Heart left ventricle (tissue), 13 donors: ENCODE measurements at regions not wholly inside any gene's neighbourhood (a gene's known extent, or its start where the extent isn't known, plus 50 kb on each side); places are given as distances from the start of the nearest gene placed in this dataset.

Experiments used
- POLR2A ChIP-seq, 2 donors: fragments of 450-650 bp; IDR thresholded peaks; one replicate each; pipeline ENCODE4 v1.6.1; 2017; ENCODE audit warnings: antibody characterized with exemption in 2 of 2, mild to moderate bottlenecking in 2 of 2, moderate library complexity in 2 of 2
- TF ChIP-seq, protein P1 (sequence below), 12 donors: fragments of 200-600 bp; sonication (generic) in 4 of 12; IDR thresholded peaks; one replicate each; pipeline versions ENCODE4 v1.5.0 to v1.8.0; 2018 to 2022; ENCODE audit warnings: antibody characterized with exemption in 12 of 12, mild to moderate bottlenecking in 5 of 12
- donor health status: ischemic (EF 13 %, LVEDD 7.1; RV severe dilation, severe dysfunction).
- donor health status: DM: no; HTN: yes; CAD: no.
- donor health status: DM: no; HTN: no; CAD: no.
- donor health status: ischemic (EF 25% LVEDD 6.9; RV normal size, moderate dysfunction).
- donor health status: ischemic (EF 25% LVEDD 5.7; RV mildly dilated, moderate dysfunction).
- donor health status: ischemic (EF 35%, LVEDD 5.7; RV mildly dilated, moderate dysfunction).
- donor health status: nonischemic (EF 11% LVEDD 7.7; RV severe dilation, severe dysfunction).
- donor health status: DM: yes; HTN: yes; CAD: no.
- donor health status: PGD.
- donor health status: ischemic (EF 29% LVEDD 5.4; RV normal size, mild dysfunction).
- donor health status: nonischemic (EF 23%, LVEDD 6.1; RV moderate dilation, normal function).

DNA sequence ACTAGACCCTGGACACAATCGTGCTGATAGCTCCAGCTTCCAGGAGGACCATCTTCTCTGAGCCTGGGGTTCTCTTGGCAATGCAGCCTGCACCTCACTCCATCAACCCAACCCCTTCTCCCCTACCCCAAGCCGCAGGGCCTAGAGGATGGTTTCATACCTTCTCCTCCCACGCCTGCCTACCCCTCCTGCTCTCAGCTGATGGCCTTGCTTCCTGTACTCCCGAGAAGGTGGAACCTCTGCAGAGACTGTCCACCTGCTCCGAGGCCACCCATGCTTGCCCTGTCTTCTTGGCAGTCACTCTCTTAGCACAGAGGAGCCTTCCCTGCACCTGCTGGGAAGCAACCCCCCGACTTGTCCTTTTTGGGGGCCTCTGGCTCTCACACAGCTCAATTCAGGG is 241.9 kb downstream of the IRX2 start:
- TF ChIP-seq, protein P1, sequence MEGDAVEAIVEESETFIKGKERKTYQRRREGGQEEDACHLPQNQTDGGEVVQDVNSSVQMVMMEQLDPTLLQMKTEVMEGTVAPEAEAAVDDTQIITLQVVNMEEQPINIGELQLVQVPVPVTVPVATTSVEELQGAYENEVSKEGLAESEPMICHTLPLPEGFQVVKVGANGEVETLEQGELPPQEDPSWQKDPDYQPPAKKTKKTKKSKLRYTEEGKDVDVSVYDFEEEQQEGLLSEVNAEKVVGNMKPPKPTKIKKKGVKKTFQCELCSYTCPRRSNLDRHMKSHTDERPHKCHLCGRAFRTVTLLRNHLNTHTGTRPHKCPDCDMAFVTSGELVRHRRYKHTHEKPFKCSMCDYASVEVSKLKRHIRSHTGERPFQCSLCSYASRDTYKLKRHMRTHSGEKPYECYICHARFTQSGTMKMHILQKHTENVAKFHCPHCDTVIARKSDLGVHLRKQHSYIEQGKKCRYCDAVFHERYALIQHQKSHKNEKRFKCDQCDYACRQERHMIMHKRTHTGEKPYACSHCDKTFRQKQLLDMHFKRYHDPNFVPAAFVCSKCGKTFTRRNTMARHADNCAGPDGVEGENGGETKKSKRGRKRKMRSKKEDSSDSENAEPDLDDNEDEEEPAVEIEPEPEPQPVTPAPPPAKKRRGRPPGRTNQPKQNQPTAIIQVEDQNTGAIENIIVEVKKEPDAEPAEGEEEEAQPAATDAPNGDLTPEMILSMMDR (IDR thresholded peaks at IDR 0.05), result no peak
- TF ChIP-seq POLR2A (IDR thresholded peaks at IDR 0.05), result no peak
